ENCODE measurements at regions not wholly inside any gene's neighbourhood (a gene's known extent, or its start where the extent isn't known, plus 50 kb on each side); places are given as distances from the start of the nearest gene placed in this dataset.
"Not testable (repeated sequence)": the region's sequence is repeated elsewhere in the genome, so short reads cannot be mapped to it uniquely, and the experiment has no call there.

DNA sequence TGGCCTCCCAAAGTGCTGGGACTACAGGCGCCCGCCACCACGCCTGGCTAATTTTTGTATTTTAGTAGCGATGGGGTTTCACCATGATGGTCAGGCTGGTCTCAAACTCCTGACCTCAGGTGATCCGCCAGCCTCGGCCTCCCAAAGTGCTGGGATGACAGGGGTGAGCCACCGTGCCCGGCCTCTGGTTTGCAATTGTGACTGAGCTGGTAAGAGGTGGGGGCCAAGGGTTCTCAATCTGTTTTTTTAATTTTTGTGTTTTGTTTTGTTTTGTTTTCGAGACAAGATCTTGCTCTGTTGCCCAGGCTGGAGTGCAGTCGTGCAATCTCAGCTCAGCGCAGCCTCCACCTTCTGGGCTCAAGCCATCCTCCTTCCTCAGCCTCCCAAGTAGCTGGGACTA lies 196.2 kb downstream of the CRLF2 start:
- DNase-seq (ENCODE audit: low read depth) = not testable (repeated sequence)

DNA sequence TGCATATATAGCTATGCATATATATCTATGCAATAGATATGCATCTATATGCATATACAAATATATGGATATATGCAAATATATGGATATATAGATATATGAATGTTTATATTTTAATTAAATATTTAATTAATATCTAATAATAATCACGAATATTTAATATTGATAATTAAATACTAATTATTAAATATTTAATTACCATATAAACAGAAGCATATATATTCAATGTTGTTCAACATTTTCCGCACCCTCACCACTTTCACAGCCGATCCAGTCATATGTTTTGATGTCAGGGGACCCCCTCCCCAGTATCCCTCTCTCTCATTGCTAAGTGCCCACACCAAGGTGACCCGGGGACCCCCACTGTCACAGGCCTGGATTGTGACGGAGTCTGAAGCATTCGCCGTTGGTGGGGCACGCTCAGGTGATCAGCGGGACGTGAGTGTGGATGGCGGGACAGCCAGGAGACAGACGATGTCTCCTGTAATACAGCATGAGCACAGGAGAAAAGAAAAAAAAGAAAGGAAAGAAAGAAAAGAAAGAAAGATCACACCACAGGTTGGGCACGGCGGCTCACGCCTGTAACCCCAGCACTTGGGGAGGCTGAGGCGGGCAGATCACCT lies 199.7 kb downstream of the CRLF2 start:
- no peak for DNase-seq (ENCODE audit: low read depth)

DNA sequence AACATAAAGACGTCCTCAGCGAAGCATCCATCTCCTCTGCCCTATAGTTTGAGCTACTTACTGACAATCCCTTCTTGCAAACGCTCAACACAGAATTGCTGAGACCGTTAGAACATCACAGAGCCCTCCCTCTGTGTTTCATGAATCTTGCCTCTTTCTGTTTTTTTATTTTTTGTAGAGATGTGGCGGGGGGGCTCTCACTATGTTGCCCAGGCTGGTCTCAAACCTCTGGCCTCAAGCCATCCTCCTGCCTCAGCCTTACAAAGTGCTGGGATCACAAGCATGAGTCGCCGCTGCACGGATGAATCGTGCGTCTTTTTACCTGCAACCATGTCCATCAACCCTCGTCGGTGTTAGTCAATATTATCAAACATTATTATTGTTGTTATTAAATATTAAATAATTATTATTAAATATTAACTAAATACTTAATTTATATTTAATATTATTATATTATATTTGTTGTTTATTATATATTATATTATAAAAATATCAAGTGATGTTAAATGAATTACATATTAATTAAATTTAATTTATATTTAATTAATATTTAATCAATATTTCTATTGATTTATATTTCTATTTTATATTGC lies 200.7 kb downstream of the CRLF2 start:
- no peak for DNase-seq (ENCODE audit: low read depth)

DNA sequence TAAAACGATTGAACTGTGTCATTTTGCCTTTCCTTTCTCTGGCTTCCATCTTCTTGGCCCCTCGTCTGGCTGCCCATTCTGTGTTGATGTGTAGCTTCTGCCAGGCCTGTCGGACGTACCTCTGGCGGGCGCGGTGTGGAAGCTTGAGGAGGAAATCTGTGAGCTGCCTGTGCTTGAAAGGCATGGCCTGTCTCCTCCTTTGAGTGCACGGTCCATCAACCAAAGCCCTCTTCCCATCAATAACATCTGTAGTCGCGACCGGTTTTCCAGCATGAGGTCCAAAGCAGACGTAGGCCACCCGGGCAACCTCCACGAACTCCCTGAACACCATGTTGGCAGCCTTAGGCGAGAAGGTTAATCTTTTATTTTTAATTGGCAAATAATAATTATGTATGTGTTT lies 202.7 kb downstream of the CRLF2 start:
- DNase-seq (ENCODE audit: low read depth) = no peak

DNA sequence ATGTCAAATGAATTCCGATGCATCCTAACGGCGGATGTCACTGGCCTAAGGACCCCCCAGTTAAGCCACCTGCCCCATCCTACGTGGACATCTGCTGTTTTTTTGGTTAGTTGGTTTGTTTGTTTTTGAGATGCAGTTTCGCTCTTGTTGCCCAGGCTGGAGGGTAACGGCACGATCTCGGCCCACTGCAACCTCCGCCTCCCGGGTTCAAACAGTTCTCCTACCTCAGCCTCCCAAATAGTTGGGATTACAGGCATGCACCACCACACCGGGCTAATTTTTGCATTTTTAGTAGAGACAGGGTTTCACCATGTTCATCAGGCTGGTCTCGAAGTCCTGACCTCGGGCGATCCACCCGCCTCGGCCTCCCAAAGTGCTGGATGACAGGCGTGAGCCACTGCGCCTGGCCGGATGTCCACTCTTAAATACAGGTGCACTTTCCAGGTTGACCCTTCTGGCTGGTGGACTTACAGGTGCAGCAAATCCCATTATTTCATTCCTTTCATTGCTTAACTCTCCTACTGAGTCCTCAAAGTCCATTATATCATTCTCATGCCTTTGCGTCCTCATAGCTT lies 206.2 kb downstream of the CRLF2 start:
- DNase-seq (ENCODE audit: low read depth) = no peak

GRCh38 chrX:1002611-1003010 lies 209.8 kb downstream of the CRLF2 start:
- DNase-seq (ENCODE audit: low read depth) = no peak

DNA sequence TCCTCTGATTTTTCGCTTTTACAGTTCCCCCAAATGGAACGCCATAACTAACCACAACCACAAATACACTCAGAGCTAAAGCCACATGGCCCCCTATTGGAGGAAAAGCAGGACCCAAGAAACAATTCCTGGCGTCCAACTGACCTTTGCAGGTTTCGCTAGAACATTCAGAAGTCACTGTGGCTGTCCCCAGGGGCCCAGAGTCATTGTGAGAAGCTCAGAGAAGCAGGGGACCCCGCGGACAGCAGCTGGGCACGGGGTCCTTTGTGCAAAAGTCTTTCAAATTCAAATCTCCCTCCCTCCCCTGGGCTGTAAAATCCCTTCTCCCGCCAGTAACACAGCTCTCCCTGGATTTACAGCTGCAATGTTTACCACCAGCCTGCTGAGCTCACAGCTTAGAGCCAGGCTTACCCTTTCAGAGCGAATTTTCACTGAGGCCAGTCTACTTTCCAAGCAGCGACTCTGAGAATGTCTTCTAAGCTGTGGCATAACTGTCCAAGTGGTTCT lies 214.8 kb downstream of the CRLF2 start:
- no peak for DNase-seq (ENCODE audit: low read depth)

DNA sequence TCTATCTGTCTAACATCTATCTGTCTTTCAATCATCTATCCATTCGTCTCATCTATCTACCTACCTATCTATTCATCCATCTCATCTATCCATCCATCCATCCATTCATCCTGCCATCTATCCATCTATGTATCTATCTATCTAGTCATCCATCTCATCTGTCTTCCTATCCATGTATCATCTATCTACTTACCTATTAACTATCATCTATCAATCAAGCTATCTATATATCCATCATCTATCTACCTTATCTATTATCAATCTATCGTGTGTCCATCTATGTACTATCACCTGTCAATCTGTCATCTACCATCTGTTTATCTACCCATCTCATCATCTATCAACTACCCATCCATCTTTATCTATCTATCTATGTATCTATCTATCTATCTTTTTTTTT lies 217.7 kb downstream of the CRLF2 start:
- no peak for DNase-seq (ENCODE audit: low read depth)

GRCh38 chrX:989959-990510 lies 222.4 kb downstream of the CRLF2 start:
- DNase-seq (ENCODE audit: low read depth) = no peak

- not testable (repeated sequence) for DNase-seq (ENCODE audit: low read depth)
These were observed 223.9 kb downstream of the CRLF2 start for GRCh38 chrX:988530-988929.

DNA sequence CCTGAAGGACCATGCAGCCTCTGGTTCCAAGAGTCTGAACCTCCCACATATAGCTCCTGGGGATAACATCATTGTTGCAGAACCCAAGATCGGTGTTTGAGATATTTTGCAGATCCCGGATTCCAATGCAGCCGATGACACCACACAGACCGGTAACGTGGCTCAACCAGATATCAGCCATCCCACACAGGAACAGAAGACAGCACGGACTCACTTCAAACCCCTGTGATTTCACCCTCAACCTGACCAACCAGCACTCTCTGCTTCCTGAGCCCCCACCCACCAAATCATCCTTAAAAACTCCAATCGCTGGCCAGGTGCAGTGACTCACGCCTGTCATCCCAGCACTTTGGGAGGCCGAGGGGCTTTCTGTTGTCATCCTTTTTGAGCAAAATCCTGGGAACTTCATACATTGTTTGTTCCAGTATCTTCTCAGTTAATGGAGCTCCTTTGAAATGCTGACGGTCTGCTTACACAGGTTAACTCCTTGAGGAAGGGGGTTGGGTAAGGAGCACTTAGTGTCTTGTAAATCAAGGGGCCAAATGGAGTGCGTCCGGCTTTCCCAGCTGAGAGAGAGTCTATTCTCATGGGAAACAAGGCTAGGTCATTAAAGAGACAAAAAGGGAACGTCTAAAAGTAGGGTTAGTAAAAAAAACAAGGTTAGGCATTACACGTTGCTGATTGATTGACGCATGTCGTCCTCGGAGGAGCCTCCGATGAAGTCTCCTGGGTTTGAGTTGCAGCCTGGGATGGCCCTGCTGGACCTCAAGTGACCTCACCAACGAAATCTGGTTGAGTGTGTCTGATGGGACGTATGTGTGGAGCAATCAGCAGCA lies 230.4 kb downstream of the CRLF2 start:
- no peak for DNase-seq (ENCODE audit: low read depth)

DNA sequence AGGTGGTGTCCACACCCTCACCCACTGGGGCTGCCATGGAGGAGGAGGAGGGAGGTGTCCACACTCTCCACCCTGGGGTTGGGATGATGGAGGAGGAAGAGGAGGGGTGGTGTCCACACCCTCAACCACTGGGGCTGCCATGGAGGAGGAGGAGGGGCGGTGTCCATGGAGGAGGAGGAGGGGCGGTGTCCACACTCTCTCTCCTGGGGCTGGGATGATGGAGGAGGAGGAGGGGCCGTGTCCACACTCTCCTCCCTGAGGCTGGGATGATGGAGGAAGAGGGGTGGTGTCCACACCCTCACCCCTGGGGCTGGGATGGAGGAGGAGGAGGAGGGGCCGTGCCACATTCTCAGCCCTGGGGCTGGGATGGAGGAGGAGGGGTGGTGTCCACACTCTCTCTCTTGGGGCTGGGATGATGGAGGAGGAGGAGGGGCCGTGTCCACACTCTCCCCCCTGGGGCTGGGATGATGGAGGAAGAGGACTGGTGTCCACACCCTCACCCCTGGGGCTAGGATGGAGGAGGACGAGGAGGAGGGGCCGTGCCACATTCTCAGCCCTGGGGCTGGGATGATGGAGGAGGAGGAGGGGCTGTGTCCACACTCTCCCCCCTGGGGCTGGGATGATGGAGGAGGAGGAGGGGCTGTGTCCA lies 231.7 kb downstream of the CRLF2 start:
- no peak for DNase-seq (ENCODE audit: low read depth)

DNA sequence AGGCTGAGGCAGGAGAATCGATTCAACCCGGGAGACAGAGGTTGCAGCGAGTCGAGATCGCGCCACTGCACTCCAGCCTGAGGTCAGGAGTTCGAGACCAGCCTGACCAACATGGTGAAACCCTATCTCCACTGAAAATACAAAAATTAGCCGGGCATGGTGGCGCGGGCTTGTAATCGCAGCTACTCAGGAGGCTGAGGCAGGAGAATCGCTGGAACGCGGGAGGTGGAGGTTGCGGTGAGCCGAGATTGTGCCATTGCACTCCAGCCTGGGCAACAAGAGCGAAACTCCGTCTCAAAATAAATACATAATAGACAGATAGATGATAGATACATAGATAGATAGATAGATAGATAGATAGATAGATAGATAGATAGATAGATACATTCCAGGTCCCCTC lies 233.3 kb downstream of the CRLF2 start:
- DNase-seq (ENCODE audit: low read depth) = not testable (repeated sequence)

DNA sequence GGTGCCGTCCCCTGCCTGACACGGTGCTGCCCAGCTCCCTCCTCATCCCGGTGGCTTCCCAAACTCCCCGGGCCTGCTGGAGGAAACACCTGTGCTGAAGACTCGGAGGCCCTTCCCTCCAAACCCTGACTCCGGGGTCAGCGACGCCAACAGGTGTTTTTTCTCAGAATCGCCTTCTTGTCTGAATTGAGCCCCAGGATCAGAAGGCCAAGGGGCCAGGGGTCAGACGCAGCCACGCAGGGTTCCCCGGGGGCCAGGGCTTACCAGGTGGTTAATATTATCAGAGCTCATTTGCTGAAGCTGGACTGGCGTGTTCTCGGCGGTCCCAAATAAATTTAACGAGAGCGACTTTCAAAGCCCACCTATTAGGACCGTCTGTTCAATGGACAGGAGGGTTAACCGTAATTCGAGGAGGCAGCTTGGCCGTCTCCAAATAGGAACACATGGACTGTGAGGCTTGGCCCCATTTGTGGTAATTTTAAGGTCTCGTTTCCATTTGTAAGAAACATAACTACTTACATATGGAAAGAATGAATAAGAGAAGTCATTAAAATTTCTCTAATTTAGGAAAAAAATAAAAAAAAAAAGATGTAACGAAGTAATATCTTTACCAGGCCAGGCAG lies 239.3 kb downstream of the CRLF2 start:
- no peak for DNase-seq (ENCODE audit: low read depth)

DNA sequence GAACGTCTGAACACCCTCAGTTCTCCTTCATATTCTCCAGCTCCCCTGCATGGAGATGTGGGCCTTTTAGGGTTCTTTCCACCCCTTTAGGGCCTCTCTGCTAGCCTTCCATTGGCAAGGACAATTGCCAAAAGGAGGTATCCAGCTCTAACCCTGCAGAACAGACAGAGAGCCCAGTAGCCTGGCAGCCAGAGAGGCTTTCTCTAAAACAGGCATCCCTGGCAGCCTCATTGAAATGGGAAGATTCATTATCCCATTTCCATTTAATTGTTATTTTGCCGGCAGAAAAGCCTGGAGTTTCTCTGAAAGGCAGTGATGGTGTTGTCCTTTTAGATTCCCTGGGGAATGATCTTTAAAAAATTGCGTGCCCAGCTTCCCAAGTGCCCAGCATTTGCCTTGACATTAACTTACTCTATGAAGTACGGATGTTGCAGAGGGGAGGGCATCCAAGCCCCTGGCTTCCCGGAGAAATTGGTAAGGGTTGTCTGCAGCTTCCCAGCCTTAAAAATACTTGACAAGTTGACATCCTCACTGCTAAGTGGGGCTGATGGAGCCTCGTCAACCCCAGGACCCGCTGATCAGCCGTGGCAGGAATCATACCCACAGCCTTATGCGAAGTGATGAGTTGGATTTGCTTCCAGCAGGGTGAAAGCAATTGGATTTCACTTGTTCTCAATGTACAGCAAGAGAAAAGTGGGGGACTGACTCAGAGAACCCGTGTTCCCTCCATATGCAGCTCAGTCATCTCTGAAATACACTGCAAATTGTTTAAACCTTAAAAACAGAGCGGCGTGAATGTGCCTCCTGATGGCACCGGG lies 244.1 kb downstream of the CRLF2 start:
- DNase-seq (ENCODE audit: low read depth) = no peak

DNA sequence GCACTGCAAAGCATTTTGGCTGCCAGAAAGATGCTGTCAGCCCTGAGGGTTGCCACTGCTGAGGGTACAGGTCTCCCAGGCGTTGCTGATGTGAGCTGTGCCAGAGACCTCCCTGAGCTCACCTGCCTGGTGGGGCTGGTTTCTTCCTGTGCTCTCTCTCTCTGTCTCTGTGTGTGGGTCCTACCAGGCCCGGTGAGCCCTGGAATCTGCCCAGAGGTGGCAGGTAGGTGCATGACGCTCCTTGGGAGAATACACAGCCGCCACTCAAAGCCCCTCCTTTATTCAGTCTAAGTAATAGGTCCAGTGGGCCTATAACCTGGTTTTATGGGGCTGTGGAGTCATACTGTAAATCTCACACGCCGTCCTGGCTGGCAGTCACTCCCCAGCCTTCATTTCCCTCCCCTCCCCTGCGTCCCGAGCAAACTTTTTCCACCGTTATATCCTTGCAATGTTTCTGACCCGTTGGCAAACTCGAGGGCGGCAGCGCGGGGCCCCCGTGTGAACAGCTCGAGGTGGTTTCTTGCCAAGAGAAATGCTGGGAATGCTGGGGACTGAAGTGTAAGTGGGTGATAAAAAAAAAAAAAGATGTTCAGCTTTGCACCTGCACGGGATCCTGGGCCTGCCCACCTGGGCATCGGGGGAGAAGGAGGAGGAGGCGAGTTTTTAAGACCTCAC lies 245.9 kb downstream of the CRLF2 start:
- DNase-seq (ENCODE audit: low read depth) = no peak

GRCh38 chrX:964831-965416 lies 247.5 kb downstream of the CRLF2 start:
- no peak for DNase-seq (ENCODE audit: low read depth)

DNA sequence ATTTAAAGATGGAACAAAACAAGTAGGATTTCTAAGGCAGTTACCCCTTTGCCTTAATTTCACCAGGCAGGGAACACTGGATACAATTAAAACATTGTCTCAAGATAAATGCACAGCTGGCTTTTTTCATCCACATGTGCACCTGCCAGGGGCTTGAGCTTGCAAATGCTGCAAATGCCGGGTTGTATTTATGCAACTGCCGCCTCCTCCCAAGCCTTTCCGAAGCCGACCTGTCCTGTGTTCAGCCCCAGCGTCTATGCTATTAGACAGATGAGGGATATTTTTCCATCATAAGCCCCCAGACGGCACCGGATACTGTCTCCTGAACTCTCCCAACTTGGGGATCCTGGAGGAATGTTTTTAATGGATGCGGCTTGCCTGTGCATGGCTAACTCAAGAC lies 251.6 kb downstream of the CRLF2 start:
- no peak for DNase-seq (ENCODE audit: low read depth)

DNA sequence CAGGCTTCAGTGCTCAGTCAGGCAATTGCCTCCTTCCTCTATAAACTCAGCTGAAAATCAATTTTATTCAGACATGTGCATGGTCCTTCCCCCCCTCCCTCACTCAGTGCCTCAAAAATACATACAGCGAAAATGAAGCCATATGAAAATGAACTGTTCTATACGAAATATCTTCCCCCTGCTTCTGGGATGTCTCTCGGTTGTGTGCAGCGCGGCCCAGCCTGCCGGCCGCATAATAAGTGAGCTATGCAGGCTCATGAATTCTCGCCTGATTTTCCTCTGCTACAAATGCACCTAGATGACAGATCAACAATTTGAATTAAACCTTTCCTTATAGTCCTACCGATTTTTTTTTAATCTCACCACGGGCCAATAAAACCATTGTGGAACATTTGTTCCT lies 252.9 kb downstream of the CRLF2 start:
- no peak for DNase-seq (ENCODE audit: low read depth)
